GM21737 (cell line): ENCODE measurements at regions not wholly inside any gene's neighbourhood (a gene's known extent, or its start where the extent isn't known, plus 50 kb on each side); places are given as distances from the start of the nearest gene placed in this dataset.
"Not testable (repeated sequence)": the region's sequence is repeated elsewhere in the genome, so short reads cannot be mapped to it uniquely, and the experiment has no call there.

Experiments
- ATAC-seq: cut with Tn5 transposase; IDR thresholded peaks from one replicate; pipeline ENCODE4 v1.9.1; 2021; ENCODE audit warnings: mild to moderate bottlenecking, moderate library complexity; ENCODE audit not compliant: unreplicated experiment

DNA sequence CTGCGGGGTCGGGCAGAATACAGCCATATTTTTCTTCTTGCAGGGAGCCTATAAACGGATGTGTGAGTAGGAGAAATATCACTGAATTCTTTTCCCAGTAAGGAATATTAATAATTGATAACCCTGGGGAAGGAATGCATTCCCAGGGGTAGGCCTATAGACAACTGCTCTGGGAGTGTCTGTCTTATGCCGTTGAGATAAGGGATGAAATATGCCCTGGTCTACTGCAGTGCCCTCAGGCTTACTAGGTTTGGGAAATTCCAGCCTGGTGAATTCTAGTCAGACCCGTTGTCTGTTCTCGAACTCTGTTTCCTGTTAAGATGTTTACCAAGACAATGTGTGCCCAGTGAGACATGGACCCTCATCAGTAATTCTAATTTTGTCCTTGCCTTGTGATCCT, 1129.3 kb downstream of the ZPLD1 start:
- not testable (repeated sequence) for ATAC-seq

DNA sequence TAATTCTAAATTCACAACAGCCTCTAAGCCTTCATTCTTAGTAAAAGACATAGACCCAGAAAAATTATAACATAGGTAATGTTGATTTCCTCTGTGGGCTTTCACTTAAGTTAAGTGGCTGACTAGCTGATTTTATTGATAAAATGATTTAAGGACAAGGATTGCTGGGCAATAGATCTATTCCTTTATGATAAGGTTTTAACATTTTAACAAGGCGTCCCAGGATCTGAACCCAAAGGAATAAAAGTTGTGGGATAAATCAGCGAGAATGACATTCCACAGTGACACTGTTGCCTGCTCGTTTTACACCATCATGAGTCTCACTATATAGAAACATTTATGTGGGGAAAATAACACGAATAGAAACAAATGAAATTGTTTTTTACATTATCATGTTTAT, 1151.0 kb downstream of the ZPLD1 start:
- ATAC-seq = no peak

DNA sequence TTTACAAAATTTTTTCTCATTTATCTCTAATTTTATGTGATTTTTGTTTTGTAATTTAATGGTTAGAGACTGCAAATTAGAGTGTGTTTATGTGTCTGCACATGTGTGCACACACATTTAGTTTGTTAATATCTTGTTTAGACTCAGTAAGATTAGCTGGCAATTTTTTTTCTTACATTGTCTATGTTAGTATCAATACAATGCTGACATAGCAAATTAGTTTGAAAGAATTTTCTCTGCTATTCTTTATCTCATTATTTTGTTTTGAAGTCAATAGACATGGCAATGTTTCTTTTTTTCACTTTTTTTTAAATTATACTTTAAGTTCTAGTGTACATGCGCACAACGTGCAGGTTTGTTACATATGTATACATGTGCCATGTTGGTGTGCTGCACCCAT, 1155.0 kb downstream of the ZPLD1 start:
- no peak for ATAC-seq

DNA sequence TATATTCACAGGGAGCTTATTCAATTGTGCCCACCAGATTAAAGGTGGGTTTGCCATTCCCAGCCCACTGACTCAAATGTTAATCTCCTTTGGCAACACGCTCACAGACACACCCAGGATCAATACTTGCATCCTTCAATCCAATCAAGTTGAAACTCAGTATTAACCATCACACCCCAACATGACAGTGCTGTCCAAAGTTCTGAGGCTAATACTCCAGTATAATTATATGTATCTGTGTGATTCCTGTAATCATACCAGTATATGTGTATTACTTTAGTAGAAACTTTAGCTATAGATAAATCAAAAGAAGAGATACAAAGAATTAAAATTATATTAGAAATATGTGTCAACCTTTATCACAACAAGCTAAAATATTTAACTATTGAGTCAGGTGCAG, 1166.0 kb downstream of the ZPLD1 start:
- ATAC-seq = no peak

DNA sequence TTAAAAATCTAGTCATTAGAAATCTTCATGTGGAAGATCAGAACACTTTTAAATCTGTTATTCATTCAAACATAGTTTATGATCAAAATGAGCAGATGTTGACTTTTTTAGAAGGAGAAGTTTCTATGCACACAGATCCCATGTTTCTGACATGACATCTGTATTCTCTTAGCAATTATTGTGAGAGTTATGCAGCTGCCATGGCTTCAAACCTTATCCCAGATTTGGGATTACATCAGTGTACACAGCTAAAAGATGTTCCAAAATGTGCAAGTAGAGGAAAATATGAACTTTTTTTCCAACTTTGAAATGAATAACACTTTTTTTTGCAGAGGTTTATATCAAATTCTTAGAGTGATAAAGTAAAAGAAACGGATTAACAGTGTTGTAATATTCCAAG, 1166.9 kb downstream of the ZPLD1 start:
- ATAC-seq = no peak

DNA sequence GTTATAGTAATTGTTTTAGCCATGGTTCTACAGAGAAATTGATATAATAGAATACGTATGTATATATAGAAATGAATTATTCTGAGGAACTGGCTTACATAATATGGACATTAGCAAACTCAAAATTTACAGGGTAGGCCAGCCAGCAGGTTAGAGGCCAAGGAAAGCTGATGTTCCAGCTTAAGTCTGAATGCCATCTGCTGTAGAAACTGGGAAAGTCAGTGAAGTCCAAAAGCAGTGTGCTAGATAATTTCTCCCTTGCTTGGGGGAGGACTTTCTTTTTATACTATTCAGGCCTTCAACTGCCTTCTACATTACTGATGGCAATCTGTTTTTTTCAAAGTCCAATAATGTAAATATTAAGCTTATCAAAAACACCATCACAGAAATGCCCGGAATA, 1174.7 kb downstream of the ZPLD1 start:
- no peak for ATAC-seq

DNA sequence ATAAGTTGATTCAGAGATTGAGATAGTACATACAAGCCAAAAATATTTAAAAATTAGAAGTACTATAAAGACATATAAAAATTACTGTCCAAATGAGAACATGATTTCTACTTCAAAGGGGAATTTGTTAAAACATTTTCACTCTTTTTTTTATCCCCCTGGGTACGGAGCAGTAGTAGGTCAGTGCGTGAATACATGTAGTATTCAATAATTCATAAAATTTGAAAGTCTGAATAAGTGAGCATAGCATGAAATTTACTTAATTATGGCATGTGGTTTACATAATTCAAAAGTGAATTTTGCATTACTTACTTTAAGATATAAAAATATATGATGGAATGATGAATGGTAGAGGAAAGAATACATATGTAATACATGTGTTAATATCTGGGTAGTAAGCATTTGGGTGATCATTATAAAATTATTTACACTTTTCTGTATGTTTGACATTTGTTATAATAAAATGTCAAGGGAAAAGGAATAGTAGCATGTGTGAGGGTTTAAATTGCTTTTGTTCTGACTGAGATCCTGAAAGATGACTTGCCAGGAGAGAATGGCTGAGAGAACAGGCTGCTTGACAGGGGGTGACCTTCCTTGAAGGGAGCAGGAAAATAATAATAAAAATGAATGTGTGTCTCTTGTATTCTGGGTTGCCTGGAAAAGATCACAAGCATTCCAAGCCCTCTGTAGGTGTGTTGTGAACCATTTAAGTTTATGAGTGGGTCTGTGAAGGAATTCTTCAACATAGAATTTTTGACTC, 1178.8 kb downstream of the ZPLD1 start:
- ATAC-seq = no peak

DNA sequence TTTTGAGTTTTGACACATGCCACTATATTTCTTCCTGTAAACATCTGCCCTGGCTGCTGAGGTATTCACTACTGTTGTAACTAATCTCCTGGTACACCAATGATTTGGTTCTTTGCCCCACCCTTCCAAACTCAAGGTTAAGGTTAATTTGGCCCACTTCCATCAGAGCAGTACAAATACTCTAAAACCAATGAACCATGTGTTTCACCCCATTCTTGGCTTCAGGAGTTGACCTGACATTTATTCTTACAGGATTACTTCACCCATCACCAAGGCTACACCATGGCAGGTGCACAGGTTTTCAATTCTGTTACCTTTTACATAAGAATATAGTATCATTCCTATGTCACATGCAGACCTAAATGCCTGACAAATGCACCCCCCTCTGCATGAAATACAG, 1179.9 kb downstream of the ZPLD1 start:
- no peak for ATAC-seq

DNA sequence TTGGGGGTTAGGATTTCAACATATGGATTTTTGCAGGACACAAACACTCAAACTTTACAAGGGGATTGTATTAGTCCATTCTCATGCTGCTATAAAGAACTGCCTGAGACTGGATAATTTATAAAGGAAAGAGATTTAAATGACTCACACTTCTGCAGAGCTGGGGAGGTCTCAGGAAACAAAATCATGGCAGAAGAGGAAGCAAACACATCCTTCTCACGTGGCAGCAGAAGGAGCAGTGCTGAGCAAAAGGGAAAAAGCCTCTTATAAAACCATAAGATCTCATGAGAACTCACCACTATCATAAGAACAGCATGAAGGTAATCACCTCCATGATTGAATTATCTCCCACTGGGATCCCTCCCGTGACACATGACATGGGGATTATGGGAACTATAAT, 1183.1 kb downstream of the ZPLD1 start:
- ATAC-seq = no peak

DNA sequence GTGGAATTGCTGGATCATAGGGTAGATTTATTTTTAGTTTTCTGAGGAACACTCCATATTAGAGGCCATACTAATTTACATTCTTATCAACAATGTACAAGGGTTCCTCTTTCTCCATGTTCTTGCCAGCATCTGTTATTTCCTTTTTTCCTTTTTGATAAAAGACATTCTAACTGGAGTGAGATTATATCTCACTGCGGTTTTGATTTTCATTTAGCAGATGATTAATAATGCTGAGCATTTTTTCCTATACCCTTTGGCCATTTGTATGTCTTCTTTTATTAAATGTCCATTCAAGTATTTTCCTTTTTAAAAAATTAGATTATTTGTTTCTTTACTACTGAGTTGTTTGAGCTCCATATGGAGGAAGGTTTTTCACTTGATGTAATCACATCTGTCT, 1189.5 kb downstream of the ZPLD1 start:
- no peak for ATAC-seq

DNA sequence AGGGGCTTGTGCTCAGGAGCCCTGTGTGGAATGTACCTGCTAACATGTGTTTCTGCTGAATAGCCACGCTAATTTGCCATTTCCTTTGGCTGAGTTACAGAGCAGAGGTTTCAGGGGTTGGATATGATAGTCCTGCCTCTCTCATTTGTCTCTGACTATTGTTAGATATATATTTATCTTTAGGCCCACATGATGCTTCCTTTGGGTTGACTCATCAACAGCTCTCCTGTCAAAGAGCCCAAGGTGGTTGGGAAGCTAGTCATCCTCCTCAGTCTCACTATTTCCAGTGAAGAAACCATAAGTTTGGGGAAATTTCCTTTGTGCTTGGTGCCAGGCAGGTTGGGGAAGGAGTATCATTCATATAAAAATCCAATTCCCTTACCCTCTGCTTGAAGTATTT, 1194.6 kb downstream of the ZPLD1 start:
- ATAC-seq = no peak

DNA sequence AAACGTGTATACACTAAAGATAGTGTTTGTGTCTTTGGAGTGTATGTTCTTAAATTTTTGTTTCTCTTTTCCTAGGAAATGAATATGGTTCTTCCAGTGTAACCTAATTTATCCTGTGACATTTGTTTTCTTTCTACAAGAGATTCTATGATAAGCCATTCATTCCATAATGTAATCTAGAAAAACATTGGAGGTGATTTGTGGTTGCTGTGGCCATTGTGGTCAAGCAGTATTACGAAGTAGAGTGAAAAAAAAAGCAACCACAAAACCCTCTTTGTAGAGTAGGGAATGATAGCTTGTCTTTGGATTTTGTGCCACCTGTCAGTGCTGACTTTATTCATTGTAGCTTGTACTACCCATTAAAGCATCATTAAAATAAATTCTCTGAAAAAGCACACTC, 1209.6 kb downstream of the ZPLD1 start:
- no peak for ATAC-seq

DNA sequence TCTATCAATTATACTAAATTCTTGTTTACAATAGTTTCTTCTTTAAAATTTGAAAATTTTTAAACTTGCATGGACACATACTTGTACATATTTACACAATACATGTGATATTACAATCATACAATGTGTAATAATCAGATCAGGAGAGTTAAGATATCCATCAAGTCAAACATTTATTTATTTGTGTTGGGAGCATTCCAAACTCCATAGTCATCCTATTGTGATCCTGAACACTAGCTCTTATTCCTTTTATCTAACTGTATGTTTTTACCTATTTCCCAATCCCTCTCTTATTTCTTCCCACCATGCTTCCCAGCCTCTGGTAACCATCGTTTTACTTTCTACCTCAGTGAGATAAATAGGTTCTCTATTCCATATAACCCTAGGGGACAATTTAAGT, 1219.2 kb downstream of the ZPLD1 start:
- ATAC-seq = no peak

DNA sequence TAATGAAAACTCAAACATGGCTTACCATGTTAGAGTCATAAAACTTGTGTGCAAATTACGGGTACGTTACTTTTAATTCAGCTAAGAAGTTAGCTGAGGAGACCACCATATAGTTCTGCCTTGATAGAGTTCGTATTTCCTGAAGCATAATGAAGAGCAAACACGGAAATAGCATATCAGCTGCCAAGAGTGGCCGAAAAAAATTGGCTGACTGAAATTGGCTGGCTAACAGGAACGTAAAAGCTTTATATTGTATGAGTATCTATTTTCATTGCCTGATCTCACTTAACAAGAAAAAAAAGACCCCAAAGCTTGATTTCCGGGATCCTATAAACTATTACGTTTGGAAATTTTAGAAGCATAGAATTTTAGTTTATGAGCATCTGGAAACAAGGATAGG, 1222.9 kb downstream of the ZPLD1 start:
- ATAC-seq = no peak

DNA sequence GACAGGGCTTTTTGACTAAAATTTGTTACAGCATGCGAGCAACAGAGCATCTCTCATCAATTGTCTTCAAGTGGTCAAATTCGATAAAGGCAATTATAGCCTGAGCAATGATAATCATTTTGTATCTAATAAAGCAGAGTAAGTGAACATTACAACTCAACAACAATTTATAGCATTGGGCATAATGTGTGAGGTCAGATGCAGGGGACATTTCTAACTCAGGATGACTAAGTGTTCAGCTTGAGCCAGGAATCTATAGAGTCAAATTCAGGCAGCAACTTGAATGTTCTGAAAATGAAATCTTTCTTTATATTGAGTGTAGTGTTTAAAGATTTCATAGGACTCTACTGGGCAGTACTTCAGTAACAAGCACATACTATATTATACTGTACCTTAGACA, 1226.0 kb downstream of the ZPLD1 start:
- no peak for ATAC-seq

DNA sequence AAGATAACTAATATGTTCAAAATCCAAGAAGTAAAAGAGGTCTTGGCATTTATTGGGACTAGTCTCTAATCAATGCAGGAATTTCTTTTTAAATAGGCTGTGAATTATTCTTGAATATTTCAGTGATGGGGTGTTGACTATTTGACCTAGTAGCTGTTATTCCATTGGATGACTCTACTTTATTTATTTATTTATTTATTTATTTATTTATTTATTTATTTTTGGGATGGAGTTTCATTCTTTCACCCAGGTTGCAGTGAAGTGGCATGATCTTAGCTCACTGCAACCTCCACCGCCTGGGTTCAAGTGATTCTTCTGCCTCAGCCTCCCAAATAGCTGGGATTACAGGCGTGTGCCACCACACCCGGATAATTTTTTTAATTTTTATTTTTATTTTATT, 1227.8 kb downstream of the ZPLD1 start:
- ATAC-seq = no peak

DNA sequence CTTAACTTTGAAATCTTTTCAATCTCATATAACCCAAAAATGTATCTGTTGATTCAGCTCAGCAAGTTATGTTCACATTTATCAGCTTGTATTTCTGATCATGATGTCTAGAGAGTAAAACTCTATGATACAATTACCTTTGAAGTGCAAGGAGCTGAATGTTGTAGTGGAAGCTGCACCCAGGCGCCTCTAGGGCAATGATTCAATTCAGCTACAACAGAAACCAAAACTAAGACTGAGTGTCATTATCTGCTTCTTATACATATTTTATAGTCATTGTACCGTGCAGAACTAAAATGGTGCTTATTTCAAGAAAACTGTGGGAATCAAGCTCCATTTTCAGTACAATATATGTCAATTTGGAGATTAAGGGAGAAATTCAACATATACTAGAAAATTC, 1237.5 kb downstream of the ZPLD1 start:
- ATAC-seq = no peak

DNA sequence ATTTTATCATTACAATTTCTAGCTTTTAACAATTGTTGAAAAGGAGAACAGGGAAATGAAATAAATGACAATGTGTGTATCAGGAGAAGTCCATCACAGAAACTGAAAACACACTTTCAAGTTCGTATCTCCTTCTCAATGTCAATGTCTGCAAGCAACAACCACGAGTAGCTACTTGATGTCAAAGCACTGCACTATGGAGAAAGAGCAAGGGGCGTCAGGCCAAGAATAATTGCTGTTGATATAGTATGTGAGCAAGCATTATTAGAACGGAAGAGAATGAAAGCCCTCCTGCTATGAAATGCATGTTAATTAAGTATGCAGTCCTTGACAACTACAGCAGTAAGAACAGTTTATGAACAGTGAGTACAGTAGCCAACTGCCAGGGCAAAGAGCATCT, 1250.1 kb downstream of the ZPLD1 start:
- ATAC-seq = no peak

DNA sequence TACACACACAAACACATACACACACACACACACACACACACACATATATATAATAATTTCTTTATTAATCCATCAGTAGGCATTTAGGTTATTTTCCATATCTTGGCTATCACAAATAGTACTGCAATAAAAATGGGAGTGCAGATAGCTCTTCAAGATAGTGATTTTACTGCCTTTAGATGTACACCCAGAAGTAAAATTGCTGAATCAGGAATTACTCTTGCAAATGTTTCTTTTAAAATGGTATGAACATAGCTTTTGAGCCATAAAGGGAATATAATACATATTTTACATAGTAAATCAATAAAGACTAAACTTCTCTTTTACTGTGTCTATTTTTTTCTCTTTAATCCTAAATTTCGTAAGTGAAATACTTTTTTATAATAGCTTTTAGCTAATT, 1251.1 kb downstream of the ZPLD1 start:
- no peak for ATAC-seq

DNA sequence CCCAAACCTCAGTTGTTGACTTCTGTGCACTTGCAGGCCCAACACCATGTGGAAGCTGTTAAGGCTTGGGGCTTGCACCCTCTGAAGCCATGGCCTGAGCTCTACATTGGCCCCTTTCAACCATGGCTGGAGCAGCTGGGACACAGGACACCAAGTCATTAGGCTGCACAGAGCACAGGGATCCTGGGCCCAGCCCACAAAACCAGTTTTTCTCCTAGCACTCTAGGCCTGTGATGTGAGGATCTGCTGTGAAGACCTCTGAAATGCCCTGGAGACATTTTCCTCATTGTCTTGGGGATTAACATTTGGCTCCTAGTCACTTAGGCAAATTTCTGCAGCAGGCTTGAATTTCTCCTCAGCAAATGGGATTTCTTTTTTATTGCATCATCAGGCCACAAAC, 1255.7 kb downstream of the ZPLD1 start:
- ATAC-seq = no peak

DNA sequence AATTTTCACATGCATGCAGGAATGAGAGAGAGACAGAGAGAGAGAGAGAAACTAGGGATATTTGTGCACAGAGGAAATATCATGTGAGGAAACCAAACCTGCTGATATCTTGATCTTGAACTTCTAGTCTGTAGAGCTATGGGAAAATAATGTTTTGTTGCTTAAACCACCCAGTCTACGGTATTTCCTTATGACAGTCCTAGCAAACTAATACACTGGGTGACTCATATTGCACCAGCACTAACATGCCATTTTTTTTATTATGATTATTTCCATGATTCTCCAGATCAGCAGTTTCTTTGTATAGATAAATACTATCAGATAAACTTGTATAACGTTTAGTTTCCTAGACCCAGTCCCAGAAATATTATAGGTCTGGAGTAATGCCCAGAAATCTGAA, 1259.0 kb downstream of the ZPLD1 start:
- no peak for ATAC-seq

DNA sequence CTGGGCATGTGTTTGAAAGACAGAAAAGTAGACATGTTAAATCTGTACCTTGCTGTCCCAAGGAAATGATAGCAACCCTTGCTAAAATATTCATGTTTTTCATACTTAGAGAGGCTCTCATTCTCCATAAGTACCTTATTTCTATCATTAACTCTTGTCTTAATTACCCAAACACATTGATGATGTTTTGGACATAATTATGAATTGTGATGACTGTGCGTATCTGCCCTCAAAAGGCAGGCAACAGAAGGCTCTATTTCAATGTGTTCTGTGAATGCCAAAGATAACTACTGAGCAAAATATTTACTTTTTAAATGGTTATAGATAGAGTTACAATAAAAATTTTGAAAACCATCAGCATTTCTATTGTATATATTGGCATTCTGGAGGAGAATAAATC, 1263.8 kb downstream of the ZPLD1 start:
- ATAC-seq = no peak

DNA sequence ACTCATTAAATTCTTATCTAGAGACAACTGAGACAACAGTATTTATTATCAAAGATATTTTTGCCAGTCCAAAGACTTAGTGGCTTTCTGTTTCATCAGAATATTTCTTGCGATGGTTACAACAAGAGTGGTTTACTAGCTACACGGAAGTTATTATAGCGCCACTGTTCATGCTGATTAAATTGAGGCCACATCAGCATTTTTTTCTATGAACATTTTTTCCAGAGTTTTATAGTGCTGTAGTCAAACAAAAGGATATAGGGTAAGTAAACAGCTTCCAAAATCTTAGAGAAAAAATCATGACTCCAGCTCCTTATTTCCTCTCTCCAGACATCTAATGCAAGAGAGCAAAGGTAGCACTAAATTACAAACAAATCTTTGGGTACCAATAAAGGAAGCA, 1264.4 kb downstream of the ZPLD1 start:
- ATAC-seq = no peak
